ENCODE measurements at regions not wholly inside any gene's neighbourhood (a gene's known extent, or its start where the extent isn't known, plus 50 kb on each side); places are given as distances from the start of the nearest gene placed in this dataset.

DNA sequence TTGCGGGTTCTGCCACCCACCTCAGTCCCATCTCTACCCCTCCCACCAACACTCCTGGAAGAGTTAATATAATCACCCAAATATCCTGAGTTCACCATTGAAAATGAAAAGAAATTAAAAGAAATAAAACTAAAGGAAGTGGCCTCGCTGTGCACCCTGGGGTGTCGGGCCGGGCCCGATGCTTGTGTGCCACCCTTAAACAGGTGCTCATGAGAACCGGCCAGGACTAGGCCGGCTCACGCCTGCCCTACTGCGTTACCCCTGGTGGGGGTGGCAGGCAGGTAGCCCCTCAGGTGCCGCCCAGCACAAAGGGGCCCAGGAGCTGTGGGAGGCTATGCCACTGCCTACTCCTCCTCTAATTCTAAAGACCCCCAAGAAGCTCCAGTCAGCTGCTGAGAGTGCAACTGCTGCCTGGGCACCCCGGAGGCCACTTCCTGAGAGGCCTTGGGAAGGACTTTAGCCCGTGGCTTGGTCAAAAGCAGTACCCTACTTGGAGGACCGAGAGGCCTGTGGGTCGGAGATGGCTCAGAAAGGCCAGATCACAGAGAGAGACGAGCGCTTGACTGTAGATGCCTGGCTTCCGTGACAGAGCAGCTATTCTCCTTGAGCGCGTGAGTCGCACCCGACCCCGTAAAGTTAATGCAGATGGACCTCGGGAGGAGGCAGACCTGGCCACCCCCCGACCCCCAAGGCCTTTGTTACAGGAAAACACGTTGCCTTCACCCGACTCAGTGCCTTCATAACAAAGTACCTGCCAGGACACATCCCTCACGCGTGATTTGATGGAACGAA lies 51.0 kb upstream of the PPP2R2D start:
- no peak for DNase-seq (ENCODE audit: low spot score)

DNA sequence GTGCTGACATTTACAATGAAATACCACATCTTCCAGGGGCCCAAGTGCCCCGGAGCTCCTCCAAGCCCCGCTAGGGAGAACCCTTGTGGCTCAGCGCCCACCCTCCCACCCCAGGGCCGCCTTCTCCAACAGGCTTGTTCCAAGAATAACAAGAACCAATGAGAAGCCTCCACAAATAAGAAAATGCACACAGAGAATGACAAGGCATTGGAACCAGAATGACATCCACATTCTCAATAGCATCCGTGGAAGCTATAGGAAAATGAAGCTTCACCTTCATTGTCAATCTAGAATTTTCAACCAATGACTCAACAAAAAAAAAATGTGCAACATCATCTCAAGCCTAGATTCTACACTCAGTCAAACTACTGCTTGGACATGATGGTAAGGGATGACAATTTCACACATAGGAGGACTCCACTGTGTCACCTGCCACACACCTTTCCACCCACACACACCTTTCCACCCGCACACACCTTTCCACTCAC lies 50.4 kb upstream of the PPP2R2D start:
- no peak for DNase-seq (ENCODE audit: low spot score)

All from H4 (cell line).